ENCODE measurements at regions not wholly inside any gene's neighbourhood (a gene's known extent, or its start where the extent isn't known, plus 50 kb on each side); places are given as distances from the start of the nearest gene placed in this dataset.

DNA sequence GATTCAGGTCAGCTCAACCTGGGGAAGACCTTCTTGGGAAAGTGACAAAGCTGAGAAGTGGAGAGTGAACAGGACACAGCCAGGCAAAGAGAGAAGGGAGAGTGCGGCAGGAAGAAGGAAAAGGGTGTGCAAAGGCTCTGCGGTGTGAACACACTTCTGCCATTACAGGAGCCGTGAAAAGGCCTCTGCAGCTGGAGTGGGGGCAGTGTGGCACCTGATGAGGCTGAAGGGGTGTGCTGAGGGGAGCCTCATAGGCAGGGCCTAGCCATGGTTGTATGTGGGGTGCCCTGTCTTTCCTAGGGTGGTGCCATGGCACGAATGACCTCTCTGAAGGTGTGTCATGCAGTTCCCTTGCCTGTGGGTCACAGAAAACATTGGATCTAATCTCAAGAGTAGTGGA is 347.6 kb downstream of the CYRIA start:
- Histone ChIP-seq H4K91ac (ENCODE audit: insufficient read length, low read depth, low read length) (no peak overlapping the region), H3K9ac (ENCODE audit: extremely low read depth, insufficient read length, low read length) (no peak overlapping the region), H3K79me1 (ENCODE audit: insufficient read depth, low read depth, low read length, poor library complexity, severe bottlenecking) (no peaks in the 10 kb centered on the region), H3K4ac (ENCODE audit: low read depth, low read length) (no peak overlapping the region), H2BK5ac (ENCODE audit: insufficient read length, low read length) (no peak overlapping the region), H3K27me3 (ENCODE audit: insufficient read depth, low read length) (no peaks in the 10 kb centered on the region), H3K23me2 (ENCODE audit: insufficient read length, low read depth, low read length, poor library complexity, severe bottlenecking) (no peaks in the 10 kb centered on the region), H2BK120ac (ENCODE audit: low read depth, low read length, poor library complexity, severe bottlenecking) (no peak overlapping the region), H2AFZ (ENCODE audit: low read length) (no peak overlapping the region), H4K8ac (replicated peaks; ENCODE audit: insufficient read length, low read depth, low read length) (no peak overlapping the region), H4K5ac (ENCODE audit: insufficient read length, low read depth, low read length) (no peak overlapping the region), H3K4me1 (ENCODE audit: insufficient read depth, low read length) (no peaks in the 10 kb centered on the region), H2BK20ac (ENCODE audit: low read depth, low read length, poor library complexity, severe bottlenecking) (no peak overlapping the region), H2BK15ac (ENCODE audit: low read depth, low read length) (no peak overlapping the region), H3K9me3 (ENCODE audit: control insufficient read depth, low read depth, low read length) (no peaks in the 10 kb centered on the region), H2AK5ac (ENCODE audit: insufficient read length, low read length) (no peak overlapping the region), H3K14ac (ENCODE audit: insufficient read depth, low read length) (no peak overlapping the region), H3K56ac (ENCODE audit: insufficient read length, low read depth, low read length) (no peak overlapping the region), H3K18ac (ENCODE audit: insufficient read length, low read depth, low read length) (no peak overlapping the region), H2BK12ac (ENCODE audit: insufficient read length, low read depth, low read length) (no peak overlapping the region), H3K4me2 (ENCODE audit: insufficient read depth, insufficient read length, low read length) (no peak overlapping the region), H3K23ac (ENCODE audit: insufficient read length, low read depth, low read length) (no peak overlapping the region), H3T11ph (ENCODE audit: low read length) (no peak overlapping the region), H3K79me2 (ENCODE audit: insufficient read depth, low read length) (no peaks in the 10 kb centered on the region), H3K27ac (ENCODE audit: insufficient read length, low read depth, low read length) (no peak overlapping the region), H4K20me1 (ENCODE audit: control insufficient read depth, insufficient read depth, insufficient read length) (no peaks in the 10 kb centered on the region)
- TF ChIP-seq CTCF (conservative IDR thresholded peaks at IDR 0.05), result no peak
- H3K27me3 Mint-ChIP-seq (ENCODE audit: low read depth), result peaks cover 5% of the 10 kb centered on the region; the same call in 1 of the 2 replicates
- DNase-seq, result no peak
- peak overlapping the region in 2 of 3 experiments; percentile 20 to 23; a peak in 2 of 7 replicates for H3K27ac Mint-ChIP-seq
- no peak overlapping the region for H3K4me3 Mint-ChIP-seq
- H3K36me3 Mint-ChIP-seq (ENCODE audit: insufficient read depth in 1 of 3, low read depth in 3 of 3), result no peaks in the 10 kb centered on the region
- no CpG with 5 or more reads among the region's 4 CpGs for WGBS (ENCODE audit: extremely low coverage, insufficient read length, low lambda C conversion rate)
- H3K4me1 Mint-ChIP-seq, result peaks cover 15 to 17% of the 10 kb centered on the region in 2 experiments
- no peaks in the 10 kb centered on the region for H3K9me3 Mint-ChIP-seq

All from H9 (cell line).